H9 (cell line): ENCODE measurements at regions not wholly inside any gene's neighbourhood (a gene's known extent, or its start where the extent isn't known, plus 50 kb on each side); places are given as distances from the start of the nearest gene placed in this dataset.

Experiments
- DNase-seq: peaks from one replicate; pipeline ENCODE4 v3.0.0-alpha.2; 2017
- H2AFZ ChIP-seq: one replicate; pipeline ENCODE4 v1.6.1; 2013; ENCODE audit warnings: mild to moderate bottlenecking, low read length, control low read depth, moderate library complexity
- H2AK5ac ChIP-seq: 2 replicates; pipeline ENCODE4 v1.6.1; 2013; ENCODE audit warnings: low read length, control low read depth, mixed read lengths; ENCODE audit not compliant: insufficient read length
- H2BK120ac ChIP-seq: one replicate; pipeline ENCODE4 v1.6.1; 2013; ENCODE audit warnings: low read depth, mild to moderate bottlenecking, low read length, control low read depth, inconsistent platforms; ENCODE audit not compliant: poor library complexity, severe bottlenecking
- H2BK12ac ChIP-seq: 2 replicates; pipeline ENCODE4 v1.6.1; 2013; ENCODE audit warnings: low read length, control low read depth, mixed read lengths, low read depth; ENCODE audit not compliant: insufficient read length
- H2BK15ac ChIP-seq: 2 replicates; pipeline ENCODE4 v1.6.1; 2013; ENCODE audit warnings: low read depth, low read length, control low read depth
- H2BK20ac ChIP-seq: one replicate; pipeline ENCODE4 v1.6.1; 2013; ENCODE audit warnings: low read depth, mild to moderate bottlenecking, low read length, control low read depth, inconsistent platforms; ENCODE audit not compliant: poor library complexity, severe bottlenecking
- H2BK5ac ChIP-seq: 2 replicates; pipeline ENCODE4 v1.6.1; 2013; ENCODE audit warnings: low read length, control low read depth, mixed read lengths; ENCODE audit not compliant: insufficient read length
- H3K14ac ChIP-seq: 2 replicates; pipeline ENCODE4 v1.6.1; 2013; ENCODE audit warnings: low read length, control low read depth; ENCODE audit not compliant: insufficient read depth
- H3K18ac ChIP-seq: 2 replicates; pipeline ENCODE4 v1.6.1; 2013; ENCODE audit warnings: low read depth, mild to moderate bottlenecking, mixed read lengths, low read length, control low read depth; ENCODE audit not compliant: insufficient read length
- H3K23ac ChIP-seq: 2 replicates; pipeline ENCODE4 v1.6.1; 2013; ENCODE audit warnings: low read length, control low read depth, mixed read lengths, low read depth; ENCODE audit not compliant: insufficient read length
- H3K23me2 ChIP-seq: 2 replicates; pipeline ENCODE4 v1.6.1; 2013; ENCODE audit warnings: low read depth, mild to moderate bottlenecking, mixed read lengths, low read length, control low read depth; ENCODE audit not compliant: insufficient read length, poor library complexity, severe bottlenecking
- H3K27ac ChIP-seq: 2 replicates; pipeline ENCODE4 v1.5.1; 2013; ENCODE audit warnings: low read length, control low read depth, mixed read lengths, low read depth; ENCODE audit not compliant: insufficient read length
- H3K27me3 ChIP-seq: 2 replicates; pipeline ENCODE4 v1.6.1; 2013; ENCODE audit warnings: low read length, control low read depth, inconsistent platforms; ENCODE audit not compliant: insufficient read depth
- H3K4ac ChIP-seq: 2 replicates; pipeline ENCODE4 v1.6.1; 2013; ENCODE audit warnings: low read depth, mild to moderate bottlenecking, control low read depth, inconsistent platforms, low read length, moderate library complexity
- H3K4me1 ChIP-seq: 2 replicates; pipeline ENCODE4 v1.6.1; 2013; ENCODE audit warnings: low read length, control low read depth, inconsistent platforms; ENCODE audit not compliant: insufficient read depth
- H3K4me2 ChIP-seq: 2 replicates; pipeline ENCODE4 v1.6.1; 2013; ENCODE audit warnings: low read length, control low read depth, mixed read lengths; ENCODE audit not compliant: insufficient read length, insufficient read depth
- H3K56ac ChIP-seq: 2 replicates; pipeline ENCODE4 v1.6.1; 2013; ENCODE audit warnings: low read depth, mild to moderate bottlenecking, mixed read lengths, low read length, control low read depth; ENCODE audit not compliant: insufficient read length
- H3K79me1 ChIP-seq: 2 replicates; pipeline ENCODE4 v1.6.1; 2013; ENCODE audit warnings: low read depth, mild to moderate bottlenecking, moderate library complexity, low read length, control low read depth, inconsistent platforms; ENCODE audit not compliant: insufficient read depth, poor library complexity, severe bottlenecking
- H3K79me2 ChIP-seq: 2 replicates; pipeline ENCODE4 v1.6.1; 2013; ENCODE audit warnings: low read length, control low read depth, inconsistent platforms; ENCODE audit not compliant: insufficient read depth
- H3K9ac ChIP-seq: 2 replicates; pipeline ENCODE4 v1.6.1; 2013; ENCODE audit warnings: low read length, control low read depth, mixed read lengths; ENCODE audit not compliant: insufficient read length; ENCODE audit errors: extremely low read depth
- H3K9me3 ChIP-seq: one replicate; pipeline ENCODE4 v1.6.1; 2013; ENCODE audit warnings: low read depth, low read length, inconsistent platforms; ENCODE audit not compliant: control insufficient read depth
- H3T11ph ChIP-seq: one replicate; pipeline ENCODE4 v1.6.1; 2013; ENCODE audit warnings: mild to moderate bottlenecking, low read length, control low read depth, inconsistent platforms
- H4K20me1 ChIP-seq: one replicate; pipeline ENCODE4 v1.6.1; 2013; ENCODE audit not compliant: control insufficient read depth, insufficient read length, insufficient read depth
- H4K5ac ChIP-seq: 2 replicates; pipeline ENCODE4 v1.6.1; 2013; ENCODE audit warnings: low read depth, mild to moderate bottlenecking, mixed read lengths, low read length, control low read depth; ENCODE audit not compliant: insufficient read length
- H4K8ac ChIP-seq: replicated peaks from 2 replicates; pipeline ENCODE4 v1.6.1; 2013; ENCODE audit warnings: low read length, control low read depth, mixed read lengths, low read depth; ENCODE audit not compliant: insufficient read length
- H4K91ac ChIP-seq: 2 replicates; pipeline ENCODE4 v1.6.1; 2013; ENCODE audit warnings: low read depth, mild to moderate bottlenecking, moderate library complexity, mixed read lengths, low read length, control low read depth; ENCODE audit not compliant: insufficient read length
- H3K27ac Mint-ChIP-seq, 3 experiments: 2 replicates in 2 of 3; 3 replicates in 1 of 3; pipeline ENCODE4 v1.8.0; 2020 to 2021; ENCODE audit warnings: mixed read lengths in 3 of 3, mild to moderate bottlenecking in 1 of 3, moderate library complexity in 1 of 3
- H3K27me3 Mint-ChIP-seq: 2 replicates; pipeline ENCODE4 v1.8.0; 2021; ENCODE audit warnings: low read depth, mild to moderate bottlenecking, moderate library complexity, mixed read lengths
- H3K36me3 Mint-ChIP-seq, 3 experiments: 2 replicates in 2 of 3; 3 replicates in 1 of 3; pipeline ENCODE4 v1.8.0; 2020 to 2021; ENCODE audit warnings: low read depth in 3 of 3, mixed read lengths in 3 of 3; ENCODE audit not compliant: insufficient read depth in 1 of 3
- H3K4me1 Mint-ChIP-seq, 2 experiments: 2 replicates each; pipeline ENCODE4 v1.8.0; 2020; ENCODE audit warnings: mixed read lengths in 2 of 2
- H3K4me3 Mint-ChIP-seq, 2 experiments: 2 replicates in 1 of 2; 3 replicates in 1 of 2; pipeline ENCODE4 v1.8.0; 2020 to 2021; ENCODE audit warnings: mild to moderate bottlenecking in 2 of 2, mixed read lengths in 2 of 2, moderate library complexity in 1 of 2
- H3K9me3 Mint-ChIP-seq, 2 experiments: 2 replicates in 1 of 2; 3 replicates in 1 of 2; pipeline ENCODE4 v1.8.0; 2020; ENCODE audit warnings: mild to moderate bottlenecking in 2 of 2, mixed read lengths in 2 of 2, moderate library complexity in 1 of 2
- CTCF ChIP-seq: fragments of 200-600 bp; sonication (generic); conservative IDR thresholded peaks from 3 replicates; pipeline ENCODE4 v1.8.0; 2021; ENCODE audit warnings: antibody characterized with exemption, mild to moderate bottlenecking
- WGBS: extraction: QIAGEN DNeasy Blood & Tissue Kit; methylation state at CpG from one replicate; pipeline ENCODE4 v1.1.7; 2013; ENCODE audit warnings: missing lambda C conversion rate, low lambda C conversion rate, mixed read lengths; ENCODE audit not compliant: insufficient read length; ENCODE audit errors: extremely low coverage; 5-methylcytosine and 5-hydroxymethylcytosine counted together

- Histone ChIP-seq H3K79me1 (no peaks in the 10 kb centered on the region), H3K23ac (no peak overlapping the region), H3K23me2 (no peaks in the 10 kb centered on the region), H4K91ac (peak overlapping the region; percentile 69), H3K14ac (0 out of 2 replicates have a peak overlapping the region, but pooled peaks have one; percentile 7), H2BK12ac (no peak overlapping the region), H3K9ac (no peak overlapping the region), H2BK5ac (no peak overlapping the region), H4K8ac (no peak overlapping the region), H3K4ac (no peak overlapping the region), H3K18ac (no peak overlapping the region), H3K56ac (no peak overlapping the region), H3K79me2 (no peaks in the 10 kb centered on the region), H2BK20ac (no peak overlapping the region), H3K27me3 (no peaks in the 10 kb centered on the region), H3T11ph (no peak overlapping the region), H2AFZ (no peak overlapping the region), H2AK5ac (no peak overlapping the region), H3K9me3 (no peaks in the 10 kb centered on the region), H2BK15ac (no peak overlapping the region), H3K4me2 (no peak overlapping the region), H3K4me1 (no peaks in the 10 kb centered on the region), H4K5ac (no peak overlapping the region), H3K27ac (no peak overlapping the region), H4K20me1 (no peaks in the 10 kb centered on the region), H2BK120ac (no peak overlapping the region)
- no CpG with 5 or more reads among the region's 7 CpGs for WGBS
- TF ChIP-seq CTCF: no peak
- Mint-ChIP-seq H3K9me3 (peaks cover 9 to 10% of the 10 kb centered on the region in 2 experiments), H3K4me1 (peaks cover 0 to 11% of the 10 kb centered on the region in 2 experiments; a peak in 3 of 4 replicates), H3K4me3 (no peak overlapping the region), H3K27ac (no peak overlapping the region), H3K36me3 (peaks cover 7 to 10% (median 10%) of the 10 kb centered on the region in 3 experiments; a peak in 6 of 7 replicates), H3K27me3 (no peaks in the 10 kb centered on the region)
- no peak for DNase-seq
Measured at GRCh38 chr5:142466195-142466971, 141.6 kb upstream of the SPRY4 start.
